Ascending aorta (tissue), 2 donors: ENCODE measurements at regions not wholly inside any gene's neighbourhood (a gene's known extent, or its start where the extent isn't known, plus 50 kb on each side); places are given as distances from the start of the nearest gene placed in this dataset.

ENCODE experiments used
- DNase-seq, 2 donors: peaks; one replicate each; pipeline ENCODE4 v3.0.0-alpha.2; 2019; ENCODE audit warnings: low spot score in 2 of 2
- H3K27ac ChIP-seq, 2 donors: fragments of 200-600 bp; sonication (generic); one replicate each; pipeline ENCODE4 v1.5.1; 2016 to 2017; ENCODE audit warnings: mild to moderate bottlenecking in 1 of 2
- H3K27me3 ChIP-seq: fragments of 200-600 bp; sonication (generic); one replicate; pipeline ENCODE4 v1.5.1; 2017
- H3K36me3 ChIP-seq, 2 donors: fragments of 200-600 bp; sonication (generic); one replicate each; pipeline ENCODE4 v1.5.1; 2016
- H3K4me1 ChIP-seq, 2 donors: fragments of 200-600 bp; sonication (generic); one replicate each; pipeline ENCODE4 v1.5.1; 2016 to 2017; ENCODE audit warnings: mild to moderate bottlenecking in 1 of 2
- H3K4me3 ChIP-seq, 2 donors: fragments of 200-600 bp; sonication (generic); one replicate each; pipeline ENCODE4 v1.5.1; 2016 to 2017; ENCODE audit warnings: mild to moderate bottlenecking in 1 of 2
- H3K9me3 ChIP-seq, 2 donors: fragments of 200-600 bp; sonication (generic); one replicate each; pipeline ENCODE4 v1.5.1; 2016
- intact Hi-C: fragments of 100-400 bp; cut with DNase I; formaldehyde crosslinking; loops from one replicate; pipeline ENCODE4 v1.15.1; 2023
- TF ChIP-seq, protein P1 (sequence below), 3 experiments: fragments of 200-600 bp in 2 of 3; fragments of 450-650 bp in 1 of 3; sonication (generic) in 2 of 3; IDR thresholded peaks; one replicate each; pipeline ENCODE4 v1.5.1; 2016 to 2019; ENCODE audit warnings: antibody characterized with exemption in 3 of 3, mild to moderate bottlenecking in 1 of 3, moderate library complexity in 1 of 3

DNA sequence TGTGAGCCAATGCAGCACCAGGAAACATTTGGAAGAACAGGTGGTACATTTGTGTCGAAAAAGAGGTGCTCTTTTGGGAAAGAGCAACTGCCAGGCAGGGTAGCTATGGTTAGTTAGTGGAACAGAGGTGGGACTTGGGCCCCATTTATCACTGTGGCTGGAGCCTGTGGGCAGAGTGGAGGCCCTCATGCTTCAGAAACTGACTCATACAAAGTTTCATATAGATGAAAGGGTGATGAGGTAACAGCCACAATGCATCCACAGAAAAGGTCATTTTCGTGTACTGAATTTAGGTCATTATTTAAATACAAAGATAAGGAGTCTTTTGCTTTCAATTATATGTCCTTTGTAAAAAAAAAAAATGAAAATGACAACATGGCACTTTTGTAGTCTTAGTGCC lies 76.4 kb upstream of the HS3ST5 start:
- Histone ChIP-seq H3K27ac (no peak overlapping the region), H3K4me1 (no peaks in the 10 kb centered on the region), H3K27me3 (no peaks in the 10 kb centered on the region), H3K36me3 (no peaks in the 10 kb centered on the region), H3K4me3 (no peak overlapping the region), H3K9me3 (no peaks in the 10 kb centered on the region)
- DNase-seq, result no peak
- intact Hi-C loops, result no loop called here
- TF ChIP-seq, protein P1, sequence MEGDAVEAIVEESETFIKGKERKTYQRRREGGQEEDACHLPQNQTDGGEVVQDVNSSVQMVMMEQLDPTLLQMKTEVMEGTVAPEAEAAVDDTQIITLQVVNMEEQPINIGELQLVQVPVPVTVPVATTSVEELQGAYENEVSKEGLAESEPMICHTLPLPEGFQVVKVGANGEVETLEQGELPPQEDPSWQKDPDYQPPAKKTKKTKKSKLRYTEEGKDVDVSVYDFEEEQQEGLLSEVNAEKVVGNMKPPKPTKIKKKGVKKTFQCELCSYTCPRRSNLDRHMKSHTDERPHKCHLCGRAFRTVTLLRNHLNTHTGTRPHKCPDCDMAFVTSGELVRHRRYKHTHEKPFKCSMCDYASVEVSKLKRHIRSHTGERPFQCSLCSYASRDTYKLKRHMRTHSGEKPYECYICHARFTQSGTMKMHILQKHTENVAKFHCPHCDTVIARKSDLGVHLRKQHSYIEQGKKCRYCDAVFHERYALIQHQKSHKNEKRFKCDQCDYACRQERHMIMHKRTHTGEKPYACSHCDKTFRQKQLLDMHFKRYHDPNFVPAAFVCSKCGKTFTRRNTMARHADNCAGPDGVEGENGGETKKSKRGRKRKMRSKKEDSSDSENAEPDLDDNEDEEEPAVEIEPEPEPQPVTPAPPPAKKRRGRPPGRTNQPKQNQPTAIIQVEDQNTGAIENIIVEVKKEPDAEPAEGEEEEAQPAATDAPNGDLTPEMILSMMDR (IDR thresholded peaks at IDR 0.05), result no peak

DNA sequence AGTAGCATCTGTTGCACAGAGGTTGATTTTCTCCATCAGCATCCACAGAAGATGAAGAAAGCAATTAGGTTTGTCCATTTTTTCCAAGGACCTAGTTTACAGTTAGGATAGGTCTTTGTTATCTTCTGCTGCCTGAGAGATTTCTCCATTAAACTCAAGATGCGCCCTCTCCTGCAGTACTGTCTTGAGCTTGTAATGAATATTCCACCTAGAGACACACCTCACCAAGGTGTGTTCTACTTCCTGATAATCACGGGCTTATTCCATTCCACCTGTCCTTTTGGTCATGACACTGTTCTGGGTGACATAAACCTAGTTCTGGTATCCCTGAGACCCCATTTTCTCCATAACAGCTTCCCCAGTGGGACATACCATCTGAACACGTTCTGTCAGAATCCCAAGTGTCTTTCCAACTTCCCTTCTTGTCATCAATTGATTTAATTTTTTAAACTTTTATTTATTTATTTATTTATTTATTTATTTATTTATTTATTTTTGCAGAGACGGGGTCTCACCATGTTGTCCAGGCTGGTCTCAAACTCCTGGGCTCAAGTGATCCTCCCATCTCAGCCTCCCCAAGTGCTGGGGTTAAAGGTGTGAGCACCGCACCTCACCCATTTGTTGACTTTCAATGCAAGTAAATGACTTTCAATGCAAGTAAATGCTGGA lies 75.6 kb upstream of the HS3ST5 start:
- no peak overlapping the region for H3K27ac ChIP-seq
- no peaks in the 10 kb centered on the region for H3K4me1 ChIP-seq
- no peaks in the 10 kb centered on the region for H3K27me3 ChIP-seq
- no peaks in the 10 kb centered on the region for H3K36me3 ChIP-seq
- H3K4me3 ChIP-seq, result no peak overlapping the region
- DNase-seq, result no peak
- TF ChIP-seq, protein P1 (IDR thresholded peaks at IDR 0.05), result no peak
- H3K9me3 ChIP-seq, result no peaks in the 10 kb centered on the region
- intact Hi-C loops, result no loop called here

DNA sequence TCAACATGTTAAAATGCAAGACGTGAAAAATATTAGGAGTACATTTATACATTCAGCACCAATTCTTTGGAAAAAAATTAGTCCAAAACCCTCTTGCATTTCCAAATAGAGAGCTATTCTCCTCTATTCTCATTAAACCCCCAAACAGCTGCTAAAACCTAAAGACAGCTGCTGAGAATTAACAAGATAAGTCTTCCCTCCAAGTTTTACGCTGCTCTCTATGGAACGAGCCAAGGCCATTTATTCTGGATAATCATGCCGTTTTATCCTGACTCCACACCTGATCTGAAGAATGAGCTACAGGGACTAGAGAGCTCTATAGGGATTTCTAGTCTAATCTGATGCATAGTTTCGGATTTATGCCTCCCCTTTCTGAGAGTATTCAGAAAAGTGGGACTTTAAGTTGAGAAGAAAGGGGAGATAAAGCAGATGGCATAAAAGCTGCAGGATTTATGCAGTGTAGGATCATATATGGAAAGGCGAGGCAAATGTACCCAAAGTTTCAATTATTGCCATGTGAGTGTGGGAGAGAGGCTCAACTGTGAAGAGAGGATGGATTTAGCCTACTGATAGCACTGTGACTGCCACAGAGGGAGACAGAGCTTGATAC lies 64.7 kb upstream of the HS3ST5 start:
- no peaks in the 10 kb centered on the region for H3K27me3 ChIP-seq
- intact Hi-C loops, result no loop called here
- H3K4me1 ChIP-seq, result no peaks in the 10 kb centered on the region

DNA sequence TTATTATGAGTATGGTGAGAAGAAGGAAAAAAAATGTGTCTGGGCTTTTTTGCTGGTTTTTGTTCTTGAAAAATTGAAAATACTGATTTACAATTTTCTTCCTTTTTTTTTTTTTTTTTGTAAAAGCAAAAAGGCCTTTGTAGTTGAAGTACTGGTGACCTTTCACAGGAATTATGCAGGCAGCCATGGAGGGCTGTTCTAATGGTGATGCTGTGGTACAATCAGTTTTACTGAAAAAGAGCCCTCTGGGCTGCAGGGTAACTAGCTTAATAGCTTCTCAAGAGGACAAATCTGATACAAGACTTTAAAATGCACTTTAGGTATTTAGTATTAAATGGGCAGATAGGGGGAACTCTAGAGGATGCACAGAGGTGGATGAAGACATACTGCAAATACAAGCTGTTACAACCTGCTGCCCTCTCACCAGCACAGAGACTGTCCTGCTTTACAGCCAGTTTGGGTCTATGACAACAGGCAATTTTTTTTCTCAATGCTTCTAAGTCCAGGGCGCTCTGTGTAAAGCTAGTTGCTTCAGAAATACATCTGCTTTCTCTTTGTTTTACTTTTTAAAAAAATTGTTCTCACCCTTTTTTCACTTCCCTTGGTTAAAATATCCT lies 61.6 kb upstream of the HS3ST5 start:
- Histone ChIP-seq H3K9me3 (no peaks in the 10 kb centered on the region), H3K36me3 (no peaks in the 10 kb centered on the region), H3K27me3 (no peaks in the 10 kb centered on the region), H3K4me3 (no peak overlapping the region), H3K4me1 (no peaks in the 10 kb centered on the region), H3K27ac (no peak overlapping the region)
- intact Hi-C loops, result no loop called here
- DNase-seq, result no peak
- TF ChIP-seq, protein P1 (IDR thresholded peaks at IDR 0.05), result no peak

More for the DNA sequence above, 64.7 kb upstream of the HS3ST5 start:
- Histone ChIP-seq H3K4me3 (no peak overlapping the region), H3K27ac (no peak overlapping the region), H3K9me3 (no peaks in the 10 kb centered on the region), H3K36me3 (no peaks in the 10 kb centered on the region)
- DNase-seq, result no peak
- TF ChIP-seq, protein P1 (IDR thresholded peaks at IDR 0.05), result no peak

DNA sequence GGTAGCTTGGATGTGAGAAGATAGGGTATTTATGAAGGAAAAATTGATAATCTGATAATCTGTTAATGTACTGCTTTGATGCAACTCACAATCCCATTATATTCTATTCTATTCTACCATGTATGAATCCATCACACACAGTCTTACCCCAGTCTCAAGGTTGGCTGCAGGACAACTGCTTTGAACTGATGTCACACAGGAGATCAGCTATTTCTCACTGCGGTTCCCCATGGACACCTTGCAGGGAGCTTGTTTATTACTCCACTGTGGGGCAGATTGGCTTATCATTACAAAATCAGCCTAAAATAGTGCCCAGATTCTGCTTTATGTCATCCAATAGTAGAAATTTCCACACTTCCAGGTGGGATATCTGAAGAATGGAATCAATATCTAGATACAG lies 61.0 kb upstream of the HS3ST5 start:
- H3K9me3 ChIP-seq, result no peaks in the 10 kb centered on the region
- H3K4me1 ChIP-seq, result no peaks in the 10 kb centered on the region
- no peaks in the 10 kb centered on the region for H3K36me3 ChIP-seq
- no peak overlapping the region for H3K27ac ChIP-seq
- H3K4me3 ChIP-seq, result no peak overlapping the region
- DNase-seq, result no peak
- H3K27me3 ChIP-seq, result no peaks in the 10 kb centered on the region
- TF ChIP-seq, protein P1 (IDR thresholded peaks at IDR 0.05), result no peak
- intact Hi-C loops, result no loop called here
